ENCODE measurements at regions not wholly inside any gene's neighbourhood (a gene's known extent, or its start where the extent isn't known, plus 50 kb on each side); places are given as distances from the start of the nearest gene placed in this dataset.
"Not testable (repeated sequence)": the region's sequence is repeated elsewhere in the genome, so short reads cannot be mapped to it uniquely, and the experiment has no call there.

DNA sequence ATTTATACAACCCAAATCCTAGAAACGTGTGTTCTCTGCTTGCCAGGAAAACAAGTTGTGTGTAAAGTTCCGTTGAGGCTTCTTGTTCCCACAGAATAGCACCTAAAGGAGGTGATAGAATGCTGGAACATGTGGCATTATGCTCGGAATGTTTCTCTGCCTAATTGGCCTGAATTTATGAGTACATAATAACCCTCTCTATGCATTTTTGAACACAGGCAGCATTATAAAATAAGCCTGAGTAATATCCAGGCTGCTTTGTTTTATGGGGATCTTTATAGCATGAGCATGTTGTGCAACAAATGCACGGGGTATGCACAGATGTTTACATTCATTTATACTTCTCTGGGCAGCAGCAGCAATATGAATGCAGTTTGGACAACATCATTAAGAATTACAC is 385.7 kb downstream of the MBD2 start:
- TF ChIP-seq, protein P1, sequence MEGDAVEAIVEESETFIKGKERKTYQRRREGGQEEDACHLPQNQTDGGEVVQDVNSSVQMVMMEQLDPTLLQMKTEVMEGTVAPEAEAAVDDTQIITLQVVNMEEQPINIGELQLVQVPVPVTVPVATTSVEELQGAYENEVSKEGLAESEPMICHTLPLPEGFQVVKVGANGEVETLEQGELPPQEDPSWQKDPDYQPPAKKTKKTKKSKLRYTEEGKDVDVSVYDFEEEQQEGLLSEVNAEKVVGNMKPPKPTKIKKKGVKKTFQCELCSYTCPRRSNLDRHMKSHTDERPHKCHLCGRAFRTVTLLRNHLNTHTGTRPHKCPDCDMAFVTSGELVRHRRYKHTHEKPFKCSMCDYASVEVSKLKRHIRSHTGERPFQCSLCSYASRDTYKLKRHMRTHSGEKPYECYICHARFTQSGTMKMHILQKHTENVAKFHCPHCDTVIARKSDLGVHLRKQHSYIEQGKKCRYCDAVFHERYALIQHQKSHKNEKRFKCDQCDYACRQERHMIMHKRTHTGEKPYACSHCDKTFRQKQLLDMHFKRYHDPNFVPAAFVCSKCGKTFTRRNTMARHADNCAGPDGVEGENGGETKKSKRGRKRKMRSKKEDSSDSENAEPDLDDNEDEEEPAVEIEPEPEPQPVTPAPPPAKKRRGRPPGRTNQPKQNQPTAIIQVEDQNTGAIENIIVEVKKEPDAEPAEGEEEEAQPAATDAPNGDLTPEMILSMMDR (IDR thresholded peaks at IDR 0.05; ENCODE audit: partially characterized antibody, unreplicated experiment), result no peak
- H3K36me3 Mint-ChIP-seq (ENCODE audit: unreplicated experiment), result peaks cover 9% of the 10 kb centered on the region

DNA sequence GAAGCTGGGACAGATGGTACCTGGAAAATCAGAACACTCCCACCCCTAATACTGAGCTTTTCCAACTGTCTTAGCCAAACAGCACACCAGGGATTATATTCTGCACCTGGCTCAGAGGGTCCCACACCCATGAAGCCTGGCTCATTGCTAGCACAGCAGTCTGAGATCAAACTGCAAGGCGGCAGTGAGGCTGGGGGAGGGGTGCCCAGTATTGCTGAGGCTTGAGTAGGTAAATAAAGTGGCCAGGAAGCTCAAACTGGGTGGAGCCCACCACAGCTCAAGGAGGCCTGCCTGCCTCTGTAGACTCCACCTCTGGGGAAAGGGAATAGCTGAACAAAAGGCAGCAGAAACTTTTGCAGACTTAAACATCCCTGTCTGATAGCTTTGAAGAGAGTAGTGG is 403.3 kb downstream of the MBD2 start:
- H3K9me3 Mint-ChIP-seq (ENCODE audit: unreplicated experiment); H3K4me3 Mint-ChIP-seq (ENCODE audit: unreplicated experiment); DNase-seq; H3K27me3 Mint-ChIP-seq (ENCODE audit: unreplicated experiment); H3K4me1 Mint-ChIP-seq (ENCODE audit: low read depth, unreplicated experiment); H3K36me3 Mint-ChIP-seq (ENCODE audit: unreplicated experiment); H3K27ac Mint-ChIP-seq (ENCODE audit: unreplicated experiment): not testable (repeated sequence)

More for the DNA sequence above, 385.7 kb downstream of the MBD2 start:
- H3K4me3 Mint-ChIP-seq (ENCODE audit: unreplicated experiment), result no peak overlapping the region
- no peaks in the 10 kb centered on the region for H3K9me3 Mint-ChIP-seq (ENCODE audit: unreplicated experiment)
- no peak for DNase-seq
- no peak overlapping the region for H3K27ac Mint-ChIP-seq (ENCODE audit: unreplicated experiment)
- no peaks in the 10 kb centered on the region for H3K27me3 Mint-ChIP-seq (ENCODE audit: unreplicated experiment)
- no peaks in the 10 kb centered on the region for H3K4me1 Mint-ChIP-seq (ENCODE audit: low read depth, unreplicated experiment)

DNA sequence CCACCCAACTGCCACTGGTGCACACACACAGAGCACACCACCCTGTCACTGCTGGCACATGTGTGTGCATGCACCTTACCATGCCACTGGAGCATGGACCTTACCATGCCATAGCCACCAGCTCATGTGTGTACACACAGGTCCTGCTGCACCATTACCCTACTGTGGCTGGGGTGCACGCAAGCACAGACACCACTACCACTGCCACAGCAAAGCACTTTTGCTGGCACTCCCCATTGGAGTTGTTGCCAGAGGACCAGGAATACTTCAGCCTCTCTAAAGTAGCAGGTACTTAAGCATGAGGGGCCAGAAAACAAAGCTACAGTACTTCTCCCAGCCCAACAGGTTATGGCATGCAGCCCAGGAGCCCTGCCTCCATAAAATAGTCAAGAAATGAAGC is 404.8 kb downstream of the MBD2 start:
- TF ChIP-seq, protein P1 (IDR thresholded peaks at IDR 0.05; ENCODE audit: partially characterized antibody, unreplicated experiment), result no peak
- Mint-ChIP-seq H3K27ac (ENCODE audit: unreplicated experiment) (no peak overlapping the region), H3K4me3 (ENCODE audit: unreplicated experiment) (no peak overlapping the region), H3K4me1 (ENCODE audit: low read depth, unreplicated experiment) (no peaks in the 10 kb centered on the region), H3K27me3 (ENCODE audit: unreplicated experiment) (peaks cover 3% of the 10 kb centered on the region), H3K36me3 (ENCODE audit: unreplicated experiment) (no peaks in the 10 kb centered on the region), H3K9me3 (ENCODE audit: unreplicated experiment) (peaks cover 5% of the 10 kb centered on the region)
- DNase-seq, result no peak

DNA sequence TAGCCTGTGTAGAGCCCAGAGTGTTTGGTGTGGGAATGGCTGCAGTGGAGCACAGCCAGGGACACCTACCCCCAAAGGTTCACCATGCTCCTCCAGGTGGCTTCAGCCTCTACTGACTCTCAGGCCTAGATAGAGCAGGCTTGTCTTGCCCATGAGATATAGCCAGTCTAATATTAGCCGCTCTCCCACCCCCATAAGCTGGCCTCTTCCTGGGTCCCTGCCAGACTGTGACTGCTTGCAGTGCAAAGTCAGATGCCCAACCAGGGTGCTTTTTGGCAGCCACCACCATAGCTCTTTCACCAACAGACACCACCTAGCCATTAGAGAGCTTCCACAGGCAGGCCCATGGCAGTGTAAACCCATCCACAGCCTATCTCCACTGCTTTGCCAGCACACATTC is 405.3 kb downstream of the MBD2 start:
- H3K36me3 Mint-ChIP-seq (ENCODE audit: unreplicated experiment), result no peaks in the 10 kb centered on the region
- H3K27ac Mint-ChIP-seq (ENCODE audit: unreplicated experiment), result no peak overlapping the region
- H3K4me1 Mint-ChIP-seq (ENCODE audit: low read depth, unreplicated experiment), result no peaks in the 10 kb centered on the region
- no peak overlapping the region for H3K4me3 Mint-ChIP-seq (ENCODE audit: unreplicated experiment)
- peaks cover 5% of the 10 kb centered on the region for H3K9me3 Mint-ChIP-seq (ENCODE audit: unreplicated experiment)
- TF ChIP-seq, protein P1 (IDR thresholded peaks at IDR 0.05; ENCODE audit: partially characterized antibody, unreplicated experiment), result no peak
- H3K27me3 Mint-ChIP-seq (ENCODE audit: unreplicated experiment), result peaks cover 3% of the 10 kb centered on the region
- no peak for DNase-seq

DNA sequence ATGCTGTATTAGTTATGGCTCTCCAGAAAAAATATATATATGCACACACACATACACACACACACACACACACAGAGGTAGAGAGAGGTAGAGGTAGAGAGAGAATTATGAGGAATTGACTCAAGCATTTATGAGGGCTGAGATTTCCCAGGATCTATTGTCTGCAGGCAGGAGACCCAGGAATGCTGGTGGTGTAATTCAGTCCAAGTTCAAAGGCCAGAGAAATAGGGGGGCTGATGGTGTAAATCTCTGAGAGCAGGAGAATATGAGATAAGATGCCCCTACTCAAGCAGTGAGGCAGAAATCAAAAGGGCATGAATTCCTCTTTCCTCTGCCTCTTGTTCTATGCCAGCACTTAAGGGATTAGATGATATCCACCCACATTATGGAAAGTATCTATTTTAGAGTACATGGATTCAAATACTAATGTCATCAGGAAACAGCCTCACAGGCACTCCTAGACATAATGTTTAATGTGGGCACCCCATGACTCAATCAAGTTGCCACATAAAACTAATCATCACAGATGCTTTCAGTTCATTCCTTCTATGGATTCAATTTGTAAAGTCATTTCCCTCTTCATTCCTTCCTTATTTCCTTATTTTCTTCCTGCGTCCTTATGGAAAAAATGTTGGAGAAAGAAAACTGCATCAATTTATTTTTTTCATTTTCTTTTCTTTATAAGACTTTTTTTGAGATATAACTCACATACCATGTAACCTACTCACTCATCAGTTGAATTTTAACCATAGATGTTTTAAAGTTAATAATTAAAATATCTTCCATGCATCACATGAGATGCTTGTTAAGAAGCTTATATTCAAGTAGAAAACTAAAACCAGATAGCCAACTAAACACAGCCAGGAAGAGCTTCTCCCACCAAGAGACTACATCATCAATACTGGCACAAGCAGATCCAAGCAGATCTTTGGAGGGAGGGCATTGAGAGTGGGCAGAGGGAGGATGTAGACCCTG is 406.2 kb downstream of the MBD2 start:
- Mint-ChIP-seq H3K27ac (ENCODE audit: unreplicated experiment) (no peak overlapping the region), H3K4me1 (ENCODE audit: low read depth, unreplicated experiment) (no peaks in the 10 kb centered on the region), H3K36me3 (ENCODE audit: unreplicated experiment) (no peaks in the 10 kb centered on the region), H3K27me3 (ENCODE audit: unreplicated experiment) (peaks cover 3% of the 10 kb centered on the region), H3K9me3 (ENCODE audit: unreplicated experiment) (peaks cover 2% of the 10 kb centered on the region), H3K4me3 (ENCODE audit: unreplicated experiment) (no peak overlapping the region)
- TF ChIP-seq, protein P1 (IDR thresholded peaks at IDR 0.05; ENCODE audit: partially characterized antibody, unreplicated experiment), result no peak
- DNase-seq, result no peak

Measured in glutamatergic neuron (in vitro differentiated cells).